NCI-H1105 treated with DMSO at 0.1 percent for 48 hours (cell line): ENCODE measurements at regions not wholly inside any gene's neighbourhood (a gene's known extent, or its start where the extent isn't known, plus 50 kb on each side); places are given as distances from the start of the nearest gene placed in this dataset.
"Not testable (repeated sequence)": the region's sequence is repeated elsewhere in the genome, so short reads cannot be mapped to it uniquely, and the experiment has no call there.

Source experiments
- DNase-seq: peaks from one replicate; lab custom pipeline; 2025; lab: John Stamatoyannopoulos, UW

- DNase-seq, result no peak
Observed at GRCh38 chr5:25764733-25765132, 1120.0 kb upstream of the CDH10 start.

- no peak for DNase-seq
Observed at GRCh38 chr5:25763781-25764180, 1119.0 kb upstream of the CDH10 start.

- DNase-seq, result no peak
Observed at GRCh38 chr5:25754895-25755294, 1110.1 kb upstream of the CDH10 start.

- no peak for DNase-seq
Observed at GRCh38 chr5:25744908-25745307, 1100.1 kb upstream of the CDH10 start.

GRCh38 chr5:25716680-25717079 lies 1071.9 kb upstream of the CDH10 start:
- no peak for DNase-seq

- DNase-seq, result no peak
Observed at GRCh38 chr5:25713259-25713658, 1068.5 kb upstream of the CDH10 start.

- no peak for DNase-seq
Observed at GRCh38 chr5:25707093-25707492, 1062.3 kb upstream of the CDH10 start.

GRCh38 chr5:25701936-25702335 lies 1057.2 kb upstream of the CDH10 start:
- no peak for DNase-seq

- no peak for DNase-seq
Observed at GRCh38 chr5:25694801-25695200, 1050.0 kb upstream of the CDH10 start.

GRCh38 chr5:25688156-25688555 lies 1043.4 kb upstream of the CDH10 start:
- no peak for DNase-seq

- no peak for DNase-seq
Observed at GRCh38 chr5:25669645-25670401, 1025.0 kb upstream of the CDH10 start.

GRCh38 chr5:25662610-25663009 lies 1017.8 kb upstream of the CDH10 start:
- no peak for DNase-seq

- DNase-seq, result not testable (repeated sequence)
Observed at GRCh38 chr5:25650316-25650715, 1005.5 kb upstream of the CDH10 start.

GRCh38 chr5:25649628-25650265 lies 1005.0 kb upstream of the CDH10 start:
- no peak for DNase-seq

GRCh38 chr5:25646421-25647341 lies 1001.9 kb upstream of the CDH10 start:
- no peak for DNase-seq

- DNase-seq, result no peak
Observed at GRCh38 chr5:25641124-25641523, 996.3 kb upstream of the CDH10 start.

- peak; percentile 52 for DNase-seq
Observed at GRCh38 chr5:25619273-25619672, 974.5 kb upstream of the CDH10 start.

GRCh38 chr5:25618821-25619220 lies 974.0 kb upstream of the CDH10 start:
- DNase-seq, result peak; percentile 45

- no peak for DNase-seq
Observed at GRCh38 chr5:25614466-25614865, 969.7 kb upstream of the CDH10 start.

- DNase-seq, result no peak
Observed at GRCh38 chr5:25604681-25605080, 959.9 kb upstream of the CDH10 start.

- DNase-seq, result no peak
Observed at GRCh38 chr5:25579111-25579510, 934.3 kb upstream of the CDH10 start.

GRCh38 chr5:25573691-25574090 lies 928.9 kb upstream of the CDH10 start:
- DNase-seq, result no peak
